Natural killer cell treated with Interleukin-12 subunit alpha and Interleukin-12 subunit beta and Interleukin-15 and Interleukin-18, amount 100 ng/mL, for 72 hours (primary cell): ENCODE measurements at regions not wholly inside any gene's neighbourhood (a gene's known extent, or its start where the extent isn't known, plus 50 kb on each side); places are given as distances from the start of the nearest gene placed in this dataset.

Source experiments
- ATAC-seq, 2 donors: fragments of 150-1000 bp; cut with Tn5 transposase in 1 of 2; sonication (Bioruptor Pico), chemical (Tn5 transposase) in 1 of 2; 2 replicates each; pipeline ENCODE4 v1.10.0; 2021
- DNase-seq: peaks from one replicate; pipeline ENCODE4 v3.0.0; 2022; ENCODE audit warnings: low spot score
- H3K27ac Mint-ChIP-seq, 2 donors: 1 replicate in 1 of 2; 2 replicates in 1 of 2; pipeline ENCODE4 v1.8.0; 2022; ENCODE audit warnings: mixed read lengths in 2 of 2, mild to moderate bottlenecking in 1 of 2, moderate library complexity in 1 of 2
- H3K27me3 Mint-ChIP-seq, 2 donors: 1 replicate in 1 of 2; 2 replicates in 1 of 2; pipeline ENCODE4 v1.8.0; 2022; ENCODE audit warnings: mixed read lengths in 2 of 2
- H3K36me3 Mint-ChIP-seq: one replicate; pipeline ENCODE4 v1.8.0; 2022; ENCODE audit warnings: mixed read lengths
- H3K4me1 Mint-ChIP-seq, 2 donors: 1 replicate in 1 of 2; 2 replicates in 1 of 2; pipeline ENCODE4 v1.8.0; 2022; ENCODE audit warnings: low read depth in 2 of 2, mixed read lengths in 2 of 2, mild to moderate bottlenecking in 1 of 2
- H3K4me3 Mint-ChIP-seq: one replicate; pipeline ENCODE4 v1.8.0; 2022; ENCODE audit warnings: mixed read lengths
- H3K9me3 Mint-ChIP-seq: 2 replicates; pipeline ENCODE4 v1.8.0; 2022; ENCODE audit warnings: mixed read lengths

- H3K27me3 Mint-ChIP-seq: peaks cover 0 to 14% of the 10 kb centered on the region in 2 donors
- DNase-seq (no peak), ATAC-seq (no peak)
- peaks cover 0 to under 1% of the 10 kb centered on the region in 2 donors for H3K4me1 Mint-ChIP-seq
- no peak overlapping the region for H3K27ac Mint-ChIP-seq
- no peaks in the 10 kb centered on the region for H3K36me3 Mint-ChIP-seq
- no peak overlapping the region for H3K4me3 Mint-ChIP-seq
- H3K9me3 Mint-ChIP-seq: no peaks in the 10 kb centered on the region
Measured at GRCh38 chr7:88363249-88363648, 56.6 kb upstream of the STEAP4 start.

GRCh38 chr7:88361357-88361756 lies 54.7 kb upstream of the STEAP4 start:
- Mint-ChIP-seq H3K27me3 (peaks cover 0 to 8% of the 10 kb centered on the region in 2 donors), H3K4me1 (peaks cover 0 to 3% of the 10 kb centered on the region in 2 donors), H3K36me3 (no peaks in the 10 kb centered on the region), H3K4me3 (no peak overlapping the region), H3K27ac (no peak overlapping the region), H3K9me3 (no peaks in the 10 kb centered on the region)
- DNase-seq: no peak
- ATAC-seq: no peak

GRCh38 chr7:88358881-88359280 lies 52.2 kb upstream of the STEAP4 start:
- Mint-ChIP-seq H3K4me1 (peaks cover 0 to 3% of the 10 kb centered on the region in 2 donors), H3K9me3 (no peaks in the 10 kb centered on the region), H3K4me3 (no peak overlapping the region), H3K27me3 (peaks cover 0 to 7% of the 10 kb centered on the region in 2 donors), H3K36me3 (no peaks in the 10 kb centered on the region), H3K27ac (no peak overlapping the region)
- DNase-seq (no peak), ATAC-seq (no peak)

- H3K36me3 Mint-ChIP-seq: no peaks in the 10 kb centered on the region
- peaks cover 0 to 7% of the 10 kb centered on the region in 2 donors for H3K27me3 Mint-ChIP-seq
- ATAC-seq (no peak), DNase-seq (no peak)
- H3K4me3 Mint-ChIP-seq: no peak overlapping the region
- peaks cover 0 to 3% of the 10 kb centered on the region in 2 donors for H3K4me1 Mint-ChIP-seq
- H3K9me3 Mint-ChIP-seq: no peaks in the 10 kb centered on the region
- no peak overlapping the region for H3K27ac Mint-ChIP-seq
Measured at GRCh38 chr7:88358526-88358838, 51.8 kb upstream of the STEAP4 start.

GRCh38 chr7:88357781-88358525 lies 51.3 kb upstream of the STEAP4 start:
- H3K9me3 Mint-ChIP-seq: no peaks in the 10 kb centered on the region
- no peak overlapping the region for H3K27ac Mint-ChIP-seq
- peaks cover 0 to 3% of the 10 kb centered on the region in 2 donors for H3K4me1 Mint-ChIP-seq
- no peaks in the 10 kb centered on the region for H3K36me3 Mint-ChIP-seq
- H3K27me3 Mint-ChIP-seq: peaks cover 2 to 12% of the 10 kb centered on the region in 2 donors
- no peak for DNase-seq
- ATAC-seq: no peak
- H3K4me3 Mint-ChIP-seq: no peak overlapping the region

GRCh38 chr7:88357294-88357693 lies 50.6 kb upstream of the STEAP4 start:
- ATAC-seq (no peak), DNase-seq (no peak)
- Mint-ChIP-seq H3K4me3 (no peak overlapping the region), H3K27me3 (peaks cover 3 to 15% of the 10 kb centered on the region in 2 donors), H3K36me3 (no peaks in the 10 kb centered on the region), H3K4me1 (peaks cover 0 to 3% of the 10 kb centered on the region in 2 donors), H3K9me3 (no peaks in the 10 kb centered on the region), H3K27ac (no peak overlapping the region)
